ENCODE measurements at regions not wholly inside any gene's neighbourhood (a gene's known extent, or its start where the extent isn't known, plus 50 kb on each side); places are given as distances from the start of the nearest gene placed in this dataset.

DNA sequence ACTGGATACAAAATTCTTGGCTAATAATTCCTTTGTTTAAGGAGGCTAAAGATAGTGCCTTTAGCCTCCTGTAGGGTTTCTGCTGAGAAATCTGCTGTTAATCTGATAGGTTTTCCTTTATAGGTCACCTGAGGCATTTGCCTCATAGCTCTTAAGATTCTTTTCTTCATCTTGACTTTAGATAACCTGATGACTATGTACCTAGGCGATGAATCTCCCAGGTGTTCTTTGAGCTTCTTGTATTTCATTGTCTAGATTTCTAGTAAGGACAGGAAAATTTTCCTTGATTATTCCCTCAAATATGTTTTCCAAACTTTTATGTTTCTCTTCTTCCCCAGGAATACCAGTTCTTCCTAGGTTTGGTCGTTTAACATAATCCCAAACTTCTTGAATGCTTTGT, 479.4 kb upstream of the MAN1A1 start:
- intact Hi-C loops (cut with micrococcal nuclease): no loop called here
- no peak for ATAC-seq
- CTCF ChIA-PET: no interaction called here
- H3K4me1 Mint-ChIP-seq (ENCODE audit: low read depth): no peaks in the 10 kb centered on the region
- TF ChIP-seq, protein P1, sequence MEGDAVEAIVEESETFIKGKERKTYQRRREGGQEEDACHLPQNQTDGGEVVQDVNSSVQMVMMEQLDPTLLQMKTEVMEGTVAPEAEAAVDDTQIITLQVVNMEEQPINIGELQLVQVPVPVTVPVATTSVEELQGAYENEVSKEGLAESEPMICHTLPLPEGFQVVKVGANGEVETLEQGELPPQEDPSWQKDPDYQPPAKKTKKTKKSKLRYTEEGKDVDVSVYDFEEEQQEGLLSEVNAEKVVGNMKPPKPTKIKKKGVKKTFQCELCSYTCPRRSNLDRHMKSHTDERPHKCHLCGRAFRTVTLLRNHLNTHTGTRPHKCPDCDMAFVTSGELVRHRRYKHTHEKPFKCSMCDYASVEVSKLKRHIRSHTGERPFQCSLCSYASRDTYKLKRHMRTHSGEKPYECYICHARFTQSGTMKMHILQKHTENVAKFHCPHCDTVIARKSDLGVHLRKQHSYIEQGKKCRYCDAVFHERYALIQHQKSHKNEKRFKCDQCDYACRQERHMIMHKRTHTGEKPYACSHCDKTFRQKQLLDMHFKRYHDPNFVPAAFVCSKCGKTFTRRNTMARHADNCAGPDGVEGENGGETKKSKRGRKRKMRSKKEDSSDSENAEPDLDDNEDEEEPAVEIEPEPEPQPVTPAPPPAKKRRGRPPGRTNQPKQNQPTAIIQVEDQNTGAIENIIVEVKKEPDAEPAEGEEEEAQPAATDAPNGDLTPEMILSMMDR (IDR thresholded peaks at IDR 0.05): no peak
- no peak for DNase-seq
- H3K36me3 Mint-ChIP-seq (ENCODE audit: low read depth): no peaks in the 10 kb centered on the region
- H3K27ac Mint-ChIP-seq: no peak overlapping the region
- peaks cover 8% of the 10 kb centered on the region for H3K27me3 Mint-ChIP-seq
- H3K9me3 Mint-ChIP-seq: no peaks in the 10 kb centered on the region
- POLR2A ChIA-PET: no interaction called here
- H3K4me3 Mint-ChIP-seq: no peak overlapping the region

DNA sequence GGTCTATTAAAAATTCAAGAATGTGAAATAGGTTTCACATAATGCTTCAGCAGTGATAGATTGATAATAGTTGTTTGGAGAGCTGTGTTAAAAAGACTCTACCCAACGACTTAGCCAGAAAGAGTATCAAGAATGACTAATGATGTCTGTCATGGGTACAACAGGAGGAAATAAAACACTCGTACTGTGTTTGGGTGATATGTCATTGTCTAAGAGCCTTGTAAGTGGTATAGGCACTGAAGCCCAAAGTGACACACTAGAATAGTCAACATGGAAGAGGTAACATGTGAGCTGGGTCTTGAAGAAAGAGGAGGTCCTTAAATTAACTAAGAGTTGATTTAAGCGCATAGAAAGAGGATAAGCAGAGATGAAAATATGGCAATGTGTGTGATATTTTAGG, 471.8 kb upstream of the MAN1A1 start:
- POLR2A ChIA-PET: no interaction called here
- Mint-ChIP-seq H3K4me3 (no peak overlapping the region), H3K27me3 (no peaks in the 10 kb centered on the region), H3K27ac (no peak overlapping the region), H3K4me1 (ENCODE audit: low read depth) (no peaks in the 10 kb centered on the region), H3K36me3 (ENCODE audit: low read depth) (no peaks in the 10 kb centered on the region), H3K9me3 (no peaks in the 10 kb centered on the region)
- CTCF ChIA-PET: no interaction called here
- TF ChIP-seq, protein P1 (IDR thresholded peaks at IDR 0.05): no peak
- intact Hi-C loops (cut with micrococcal nuclease): no loop called here
- ATAC-seq (no peak), DNase-seq (no peak)

DNA sequence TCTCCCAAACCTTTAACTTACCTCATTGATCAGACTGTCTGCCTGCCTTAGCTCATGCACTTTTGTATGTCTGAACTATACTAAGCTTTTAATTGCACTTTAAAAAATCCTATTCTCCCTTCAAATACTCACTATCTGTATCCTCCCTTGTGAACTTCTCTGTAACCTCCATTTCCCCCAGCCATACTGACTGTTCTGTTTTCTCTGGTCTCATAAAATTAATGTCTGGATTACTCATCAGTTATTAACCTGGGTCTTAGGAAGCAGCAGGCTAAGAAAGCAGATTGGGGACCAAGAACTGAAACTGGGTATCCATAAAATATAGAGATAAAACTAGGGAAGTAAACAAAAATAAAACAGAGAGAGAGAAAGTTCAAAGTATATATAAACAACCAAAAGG, 469.3 kb upstream of the MAN1A1 start:
- ATAC-seq: no peak
- Mint-ChIP-seq H3K4me3 (no peak overlapping the region), H3K36me3 (ENCODE audit: low read depth) (no peaks in the 10 kb centered on the region), H3K27ac (no peak overlapping the region), H3K27me3 (no peaks in the 10 kb centered on the region), H3K4me1 (ENCODE audit: low read depth) (no peaks in the 10 kb centered on the region), H3K9me3 (no peaks in the 10 kb centered on the region)
- ChIA-PET CTCF (no interaction called here), POLR2A (no interaction called here)
- TF ChIP-seq, protein P1 (IDR thresholded peaks at IDR 0.05): no peak
- DNase-seq: no peak
- intact Hi-C loops (cut with micrococcal nuclease): no loop called here

DNA sequence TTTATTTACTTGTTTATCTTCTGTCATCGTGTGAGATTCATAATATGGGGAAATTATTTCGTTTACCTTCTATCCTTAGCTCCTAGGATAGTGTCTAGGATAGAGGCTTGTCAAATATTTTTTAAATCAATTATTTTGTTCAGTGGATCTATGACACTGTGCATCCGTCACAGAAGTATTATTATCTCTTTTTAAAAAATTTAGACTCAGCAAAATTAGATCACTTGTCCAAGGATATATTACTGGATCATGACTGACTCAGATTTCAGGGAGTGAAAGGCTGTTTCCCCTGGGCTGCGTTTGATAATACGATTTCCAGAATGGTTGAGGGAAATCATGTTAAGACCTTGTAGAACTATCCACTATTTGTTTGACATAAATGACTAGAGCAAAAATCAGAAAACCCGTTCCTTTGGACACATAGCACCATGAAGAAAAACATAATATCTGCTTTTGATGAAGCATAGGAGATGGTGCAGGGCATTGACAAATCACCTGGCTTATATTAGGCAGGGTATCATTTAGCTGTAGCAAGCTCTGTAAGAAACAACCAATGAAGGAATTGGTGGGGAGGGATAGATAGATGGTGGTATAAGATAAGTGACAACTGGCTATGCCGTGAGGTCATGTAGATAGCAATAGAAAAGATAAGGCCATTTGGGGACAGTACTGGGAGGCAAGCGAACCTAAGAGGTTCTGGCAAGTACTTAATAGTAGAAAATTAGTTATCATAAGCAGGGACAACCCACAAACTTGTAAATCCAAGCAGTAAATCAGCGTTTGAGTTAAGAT, 465.2 kb upstream of the MAN1A1 start:
- Mint-ChIP-seq H3K9me3 (no peaks in the 10 kb centered on the region), H3K36me3 (ENCODE audit: low read depth) (no peaks in the 10 kb centered on the region), H3K27ac (no peak overlapping the region), H3K27me3 (no peaks in the 10 kb centered on the region), H3K4me3 (no peak overlapping the region), H3K4me1 (ENCODE audit: low read depth) (no peaks in the 10 kb centered on the region)
- DNase-seq (no peak), ATAC-seq (no peak)
- CTCF ChIA-PET: no interaction called here
- TF ChIP-seq, protein P1 (IDR thresholded peaks at IDR 0.05): no peak
- POLR2A ChIA-PET: no interaction called here
- intact Hi-C loops (cut with micrococcal nuclease): no loop called here

DNA sequence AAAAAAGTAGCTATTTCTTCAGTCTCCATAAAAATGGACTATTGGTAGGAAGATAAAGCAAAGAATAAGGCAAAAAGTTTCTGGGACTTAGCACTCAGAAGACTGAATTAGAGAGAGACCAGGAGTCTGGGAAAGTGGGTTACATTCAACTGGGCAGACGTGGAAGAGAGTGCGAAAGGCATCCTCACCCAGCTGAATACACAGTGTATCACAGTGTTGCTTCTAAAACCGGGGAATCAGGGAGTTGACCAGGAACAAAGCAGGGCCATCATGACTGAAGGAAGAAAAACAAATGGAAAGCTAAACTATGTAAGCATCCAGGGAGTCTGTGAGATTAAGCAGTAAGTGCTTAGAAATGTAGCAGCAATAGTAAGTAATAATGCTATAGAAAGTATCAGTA, 452.9 kb upstream of the MAN1A1 start:
- TF ChIP-seq, protein P1 (IDR thresholded peaks at IDR 0.05): no peak
- no peak overlapping the region for H3K27ac Mint-ChIP-seq
- H3K4me3 Mint-ChIP-seq: no peak overlapping the region
- H3K27me3 Mint-ChIP-seq: no peaks in the 10 kb centered on the region
- ChIA-PET CTCF (no interaction called here), POLR2A (no interaction called here)
- H3K4me1 Mint-ChIP-seq (ENCODE audit: low read depth): no peaks in the 10 kb centered on the region
- H3K9me3 Mint-ChIP-seq: no peaks in the 10 kb centered on the region
- H3K36me3 Mint-ChIP-seq (ENCODE audit: low read depth): no peaks in the 10 kb centered on the region
- no peak for DNase-seq
- ATAC-seq: no peak
- intact Hi-C loops (cut with micrococcal nuclease): no loop called here

Measured in activated CD8-positive, alpha-beta T cell treated with anti-CD3 and anti-CD28 coated beads for 36 hours (primary cell).